ENCODE measurements at regions not wholly inside any gene's neighbourhood (a gene's known extent, or its start where the extent isn't known, plus 50 kb on each side); places are given as distances from the start of the nearest gene placed in this dataset.

DNA sequence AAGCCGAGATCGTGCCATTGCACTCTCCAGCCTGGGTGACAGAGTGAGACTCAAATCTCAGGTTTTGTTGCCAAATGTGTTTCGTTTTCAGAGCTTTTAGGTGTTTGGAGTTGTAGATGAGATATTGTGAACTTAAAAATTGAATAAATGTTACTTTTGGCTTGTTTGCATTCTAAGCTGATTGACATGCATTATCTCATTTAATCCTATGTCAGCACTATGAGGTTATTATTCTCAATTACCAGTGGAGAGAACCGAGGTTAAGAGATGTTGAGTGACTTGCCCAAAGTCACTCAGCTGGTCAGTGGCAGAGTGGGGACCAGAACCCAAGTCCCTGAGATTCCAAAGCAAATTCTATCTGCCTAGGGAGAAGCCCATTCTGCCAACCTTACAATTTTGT is 72.6 kb upstream of the PIM1 start:
- Histone ChIP-seq H3K27me3 (no peaks in the 10 kb centered on the region), H3K9me3 (no peaks in the 10 kb centered on the region), H3K27ac (no peak overlapping the region), H3K4me3 (no peak overlapping the region), H3K36me3 (no peaks in the 10 kb centered on the region), H3K4me1 (peaks cover 0 to 7% of the 10 kb centered on the region in 2 donors)
- TF ChIP-seq CTCF (IDR thresholded peaks at IDR 0.05) = no peak
- no peak for DNase-seq (ENCODE audit: low spot score)

DNA sequence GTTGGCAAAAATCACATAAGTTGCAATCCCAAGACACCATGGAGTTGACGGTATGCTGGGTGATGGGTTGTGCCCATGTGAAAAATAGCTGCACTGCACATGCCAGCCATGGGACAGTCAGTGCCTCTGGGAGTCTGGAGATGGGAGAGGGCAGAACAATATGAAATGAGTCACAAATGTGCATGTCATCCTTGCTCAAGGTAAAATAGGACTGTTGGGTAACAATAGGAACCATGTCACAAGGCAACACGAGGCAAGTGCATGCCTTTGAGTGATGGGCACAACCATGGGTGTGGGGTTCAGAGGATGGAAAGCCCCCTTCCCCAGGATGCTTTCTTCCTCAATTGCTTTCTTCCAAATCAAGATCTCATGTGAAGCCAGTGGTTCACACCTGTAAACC is 70.5 kb upstream of the PIM1 start:
- Histone ChIP-seq H3K4me3 (no peak overlapping the region), H3K36me3 (no peaks in the 10 kb centered on the region), H3K4me1 (peaks cover 0 to 26% of the 10 kb centered on the region in 2 donors), H3K27ac (no peak overlapping the region), H3K27me3 (no peaks in the 10 kb centered on the region), H3K9me3 (no peaks in the 10 kb centered on the region)
- no peak for DNase-seq (ENCODE audit: low spot score)
- no peak for TF ChIP-seq CTCF (IDR thresholded peaks at IDR 0.05)

DNA sequence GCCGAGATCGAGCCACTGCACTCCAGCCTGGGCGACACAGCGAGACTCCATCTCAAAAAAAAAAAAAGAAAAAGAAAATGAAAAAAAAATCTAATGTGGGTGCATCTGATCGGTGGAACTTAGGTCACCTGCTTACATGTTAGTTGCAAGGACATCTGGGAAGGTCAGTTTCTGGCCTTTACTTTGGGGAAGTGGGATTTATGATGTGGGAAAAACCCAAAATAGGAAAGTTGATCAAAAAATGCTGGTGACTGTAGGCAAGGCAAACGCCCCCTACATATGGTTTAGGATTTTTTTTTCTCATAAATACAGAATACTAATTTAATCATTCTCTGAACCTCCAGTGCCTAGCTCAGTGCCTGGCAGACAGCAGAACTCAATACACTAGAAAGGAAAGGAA is 69.2 kb upstream of the PIM1 start:
- no peak for TF ChIP-seq CTCF (IDR thresholded peaks at IDR 0.05)
- Histone ChIP-seq H3K4me3 (no peak overlapping the region), H3K36me3 (no peaks in the 10 kb centered on the region), H3K27me3 (no peaks in the 10 kb centered on the region), H3K9me3 (no peaks in the 10 kb centered on the region), H3K4me1 (peaks cover 0 to 27% of the 10 kb centered on the region in 2 donors), H3K27ac (no peak overlapping the region)
- no peak for DNase-seq (ENCODE audit: low spot score)

- peak overlapping the region; percentile 12 to 46 for H3K4me3 ChIP-seq
These were observed 68.0 kb upstream of the PIM1 start for GRCh38 chr6:37101991-37102298.

DNA sequence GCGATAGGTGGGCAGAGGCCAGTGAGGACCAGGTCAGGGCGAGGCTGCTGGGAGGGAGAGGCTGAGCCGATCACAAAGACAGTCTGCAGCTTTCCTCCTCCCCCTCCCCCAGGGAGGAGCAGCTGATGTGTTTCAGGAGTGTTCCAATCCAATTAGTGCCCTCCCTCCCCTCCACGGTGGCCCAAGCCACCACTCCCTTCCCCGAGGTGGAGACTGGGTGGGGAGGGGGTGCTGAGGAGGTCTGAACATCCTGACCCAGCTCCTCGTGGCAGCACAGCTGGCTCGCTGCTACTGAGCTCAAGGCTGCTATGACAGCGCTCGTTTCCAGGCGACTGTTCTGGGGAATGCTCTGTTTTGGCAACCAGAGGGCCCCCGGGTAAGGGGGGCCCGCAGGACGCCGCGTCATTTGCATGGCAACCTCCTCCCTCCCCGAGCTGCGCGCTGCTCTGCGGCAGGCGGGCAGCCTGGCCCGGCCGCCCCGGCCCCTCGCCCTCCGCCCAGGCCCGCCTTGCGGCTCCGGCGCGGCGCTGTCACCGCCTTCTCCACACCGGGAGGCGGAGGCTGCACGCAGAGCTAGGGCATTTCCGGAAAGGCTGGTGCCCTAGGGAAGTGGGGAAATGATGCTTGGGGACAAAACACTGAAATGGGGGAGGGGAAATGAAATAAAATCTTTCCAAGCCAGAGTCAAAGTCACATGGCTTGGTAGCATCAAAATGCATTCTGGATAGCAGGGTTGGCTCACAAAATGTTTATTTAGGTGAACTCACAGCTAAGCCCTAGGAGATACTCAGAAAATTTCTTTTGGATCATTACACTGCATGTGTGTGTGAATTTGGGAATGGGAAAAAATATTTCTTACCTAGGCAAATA is 67.4 kb upstream of the PIM1 start:
- Histone ChIP-seq H3K4me1 (peaks cover 0 to 27% of the 10 kb centered on the region in 2 donors), H3K4me3 (peak overlapping the region; percentile 12 to 46), H3K36me3 (no peaks in the 10 kb centered on the region), H3K9me3 (no peaks in the 10 kb centered on the region), H3K27me3 (no peaks in the 10 kb centered on the region), H3K27ac (peak overlapping the region; percentile 83 to 86)
- TF ChIP-seq CTCF (IDR thresholded peaks at IDR 0.05) = peak in 1 of 2 donors; percentile 37
- peak; percentile 95 for DNase-seq (ENCODE audit: low spot score)

More at GRCh38 chr6:37101991-37102298, 68.0 kb upstream of the PIM1 start:
- Histone ChIP-seq H3K36me3 (no peaks in the 10 kb centered on the region), H3K27me3 (no peaks in the 10 kb centered on the region), H3K4me1 (peaks cover 0 to 27% of the 10 kb centered on the region in 2 donors), H3K9me3 (no peaks in the 10 kb centered on the region), H3K27ac (peak overlapping the region; percentile 83 to 86)
- no peak for DNase-seq (ENCODE audit: low spot score)
- TF ChIP-seq CTCF (IDR thresholded peaks at IDR 0.05) = no peak
